Adipocyte (in vitro differentiated cells): ENCODE measurements at regions not wholly inside any gene's neighbourhood (a gene's known extent, or its start where the extent isn't known, plus 50 kb on each side); places are given as distances from the start of the nearest gene placed in this dataset.

ENCODE experiments used
- DNase-seq: peaks from one replicate; pipeline ENCODE4 v3.0.0-alpha.2; 2015; ENCODE audit warnings: low read depth
- H3K27me3 ChIP-seq: replicated peaks from 2 replicates; pipeline ENCODE4 v1.7.0; 2013; ENCODE audit warnings: mild to moderate bottlenecking, low read length, moderate library complexity; ENCODE audit not compliant: control insufficient read depth, insufficient read depth
- H3K36me3 ChIP-seq: 2 replicates; pipeline ENCODE4 v1.7.0; 2013; ENCODE audit warnings: low read length, mild to moderate bottlenecking, moderate library complexity; ENCODE audit not compliant: control insufficient read depth, insufficient read depth, severe bottlenecking
- H3K4me1 ChIP-seq: 2 replicates; pipeline ENCODE4 v1.7.0; 2013; ENCODE audit warnings: mild to moderate bottlenecking, low read length, moderate library complexity; ENCODE audit not compliant: control insufficient read depth, insufficient read depth
- H3K4me3 ChIP-seq: 2 replicates; pipeline ENCODE4 v1.7.0; 2013; ENCODE audit warnings: mild to moderate bottlenecking, low read length, moderate library complexity
- H3K9ac ChIP-seq: 2 replicates; pipeline ENCODE4 v1.7.0; 2013; ENCODE audit warnings: mild to moderate bottlenecking, low read length, moderate library complexity
- H3K9me3 ChIP-seq: 2 replicates; pipeline ENCODE4 v1.7.0; 2013; ENCODE audit warnings: mild to moderate bottlenecking, low read length, moderate library complexity; ENCODE audit not compliant: control insufficient read depth

GRCh38 chr1:198934426-198934825 lies 295.6 kb downstream of the PTPRC start:
- H3K9ac ChIP-seq: peak overlapping the region; percentile 79

DNA sequence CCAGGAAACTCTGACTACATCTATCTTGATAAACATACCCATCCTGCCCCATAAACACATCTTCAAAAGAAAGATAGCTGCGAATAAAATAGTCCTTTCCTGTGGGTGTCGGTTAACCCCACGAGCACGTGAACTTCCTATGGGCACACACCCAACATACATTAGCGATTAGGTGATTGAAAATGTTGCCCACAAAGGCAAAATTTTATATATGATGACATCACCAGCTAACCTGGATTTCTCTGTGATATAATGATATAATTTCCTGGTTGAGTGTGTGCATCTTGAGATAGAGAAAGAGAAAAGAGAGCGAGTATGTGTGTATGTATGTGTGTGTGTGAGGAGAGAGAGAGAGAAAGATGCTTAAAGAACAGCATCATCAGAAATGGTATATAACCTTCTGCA lies 296.1 kb downstream of the PTPRC start:
- Histone ChIP-seq H3K9me3 (no peaks in the 10 kb centered on the region), H3K9ac (peak overlapping the region; percentile 79), H3K27me3 (no peaks in the 10 kb centered on the region), H3K4me3 (peak overlapping the region; percentile 90), H3K4me1 (peaks cover 28% of the 10 kb centered on the region), H3K36me3 (no peaks in the 10 kb centered on the region)
- peak; percentile 64 for DNase-seq

More at GRCh38 chr1:198934426-198934825, 295.6 kb downstream of the PTPRC start:
- Histone ChIP-seq H3K27me3 (no peaks in the 10 kb centered on the region), H3K4me1 (peaks cover 30% of the 10 kb centered on the region), H3K4me3 (peak overlapping the region; percentile 90), H3K36me3 (no peaks in the 10 kb centered on the region), H3K9me3 (no peaks in the 10 kb centered on the region)
- DNase-seq: no peak

GRCh38 chr1:198935306-198935921 lies 296.6 kb downstream of the PTPRC start:
- H3K9me3 ChIP-seq: no peaks in the 10 kb centered on the region
- H3K36me3 ChIP-seq: no peaks in the 10 kb centered on the region
- peak; percentile 96 for DNase-seq
- peaks cover 23% of the 10 kb centered on the region for H3K4me1 ChIP-seq
- peak overlapping the region; percentile 79 for H3K9ac ChIP-seq
- H3K4me3 ChIP-seq: peak overlapping the region; percentile 90
- no peaks in the 10 kb centered on the region for H3K27me3 ChIP-seq

DNA sequence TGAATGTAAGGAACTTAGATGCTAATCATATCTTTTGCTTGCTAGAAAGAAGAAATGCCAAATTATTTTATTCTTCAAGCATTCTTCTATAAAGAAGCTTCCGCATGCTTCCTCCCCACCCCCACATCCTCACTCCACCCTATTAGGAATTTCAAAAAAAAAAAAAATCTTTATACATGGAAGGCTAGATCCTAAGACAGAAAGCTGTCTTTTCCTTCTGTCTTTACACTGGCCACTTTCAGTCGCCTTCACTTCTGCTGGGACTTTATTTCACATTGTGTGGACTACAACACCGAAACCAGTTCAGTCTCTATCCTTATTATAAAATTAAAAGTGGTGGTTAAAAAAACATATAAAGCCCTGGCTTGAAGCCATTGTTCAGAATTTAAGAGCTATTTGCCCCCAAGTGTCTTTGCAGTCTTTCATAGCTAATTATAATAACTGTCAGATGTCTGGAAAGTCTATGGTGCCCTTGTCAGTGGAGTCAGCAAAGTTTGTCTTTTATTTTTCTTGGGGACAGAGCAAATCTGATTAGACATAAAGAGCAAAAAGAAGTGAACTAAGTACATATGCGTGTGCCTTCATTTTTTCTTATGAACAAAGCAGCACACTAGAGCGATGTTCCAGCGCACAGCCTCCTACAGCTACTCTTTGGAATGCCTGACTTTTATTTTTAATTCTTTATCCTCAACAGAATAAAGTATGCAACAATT lies 297.7 kb downstream of the PTPRC start:
- Histone ChIP-seq H3K36me3 (no peaks in the 10 kb centered on the region), H3K4me3 (peak overlapping the region; percentile 90), H3K27me3 (no peaks in the 10 kb centered on the region), H3K4me1 (peaks cover 20% of the 10 kb centered on the region), H3K9me3 (no peaks in the 10 kb centered on the region), H3K9ac (peak overlapping the region; percentile 79)
- peak; percentile 76 for DNase-seq

GRCh38 chr1:198937231-198938031 lies 298.6 kb downstream of the PTPRC start:
- H3K4me3 ChIP-seq: peak overlapping the region; percentile 90
- H3K4me1 ChIP-seq: peaks cover 17% of the 10 kb centered on the region
- DNase-seq: peak; percentile 94

DNA sequence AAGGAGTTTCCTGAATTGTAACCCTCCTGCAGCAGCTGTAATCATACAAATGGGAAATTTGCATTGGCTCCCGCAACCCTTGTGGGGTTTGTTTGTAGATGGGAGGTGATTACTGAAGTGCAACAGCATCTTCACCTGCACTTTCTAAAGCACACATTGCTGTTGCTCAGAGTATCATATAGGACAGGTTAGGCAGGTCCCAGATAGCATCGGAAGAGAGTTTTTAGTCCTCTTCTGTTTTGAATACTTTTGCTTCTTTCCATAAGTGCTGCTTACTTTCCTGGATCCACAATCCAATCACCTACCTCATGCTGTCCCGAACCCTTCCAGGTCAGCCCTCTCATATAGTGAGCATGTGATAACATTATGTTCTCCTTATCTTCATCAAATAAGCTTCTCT lies 300.4 kb downstream of the PTPRC start:
- DNase-seq: no peak
- Histone ChIP-seq H3K9me3 (no peaks in the 10 kb centered on the region), H3K27me3 (no peaks in the 10 kb centered on the region), H3K36me3 (no peaks in the 10 kb centered on the region), H3K4me1 (peaks cover 11% of the 10 kb centered on the region), H3K4me3 (no peak overlapping the region), H3K9ac (no peak overlapping the region)

More at GRCh38 chr1:198937231-198938031, 298.6 kb downstream of the PTPRC start:
- Histone ChIP-seq H3K36me3 (no peaks in the 10 kb centered on the region), H3K9ac (peak overlapping the region; percentile 79), H3K27me3 (no peaks in the 10 kb centered on the region), H3K9me3 (no peaks in the 10 kb centered on the region)

DNA sequence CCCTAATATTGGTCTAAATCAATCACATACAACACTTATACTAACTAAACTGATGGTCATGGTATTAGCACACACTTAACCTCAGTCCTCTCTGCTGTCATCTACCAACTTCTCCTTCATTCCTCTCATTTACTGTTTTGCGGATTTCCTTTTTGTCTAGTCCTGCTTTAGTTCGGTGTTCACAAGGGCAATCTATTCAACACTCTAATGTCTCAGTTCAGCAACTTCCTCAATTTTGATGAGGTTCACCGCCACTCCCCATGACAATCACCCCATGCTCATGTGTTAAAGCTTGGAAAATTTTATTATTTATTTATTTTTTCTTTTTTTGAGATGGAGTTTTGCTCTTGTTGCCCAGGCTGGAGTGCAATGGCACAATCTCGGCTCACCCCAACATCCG lies 301.1 kb downstream of the PTPRC start:
- H3K4me3 ChIP-seq: no peak overlapping the region
- no peaks in the 10 kb centered on the region for H3K9me3 ChIP-seq
- H3K9ac ChIP-seq: no peak overlapping the region
- no peak for DNase-seq
- H3K4me1 ChIP-seq: peaks cover 5% of the 10 kb centered on the region
- no peaks in the 10 kb centered on the region for H3K27me3 ChIP-seq
- H3K36me3 ChIP-seq: no peaks in the 10 kb centered on the region

DNA sequence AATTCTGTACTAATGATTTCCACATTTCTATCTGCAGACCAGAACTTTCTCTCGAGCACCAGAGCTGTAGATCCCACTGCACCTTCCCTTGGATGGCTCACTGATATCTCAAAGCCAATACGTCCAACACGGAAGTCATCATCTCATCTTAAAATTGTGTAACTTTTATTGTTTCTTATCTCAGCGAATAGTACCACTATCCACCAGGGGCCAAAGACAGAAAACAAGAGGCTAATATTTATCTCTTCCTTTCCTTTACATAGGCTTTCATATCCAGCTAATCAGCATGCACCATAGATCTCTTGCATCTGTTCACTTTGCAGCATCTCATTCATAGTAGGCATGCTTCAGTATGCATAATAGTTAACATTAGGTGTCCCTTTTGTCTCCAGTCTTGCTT lies 303.6 kb downstream of the PTPRC start:
- H3K9me3 ChIP-seq: no peaks in the 10 kb centered on the region
- no peaks in the 10 kb centered on the region for H3K27me3 ChIP-seq
- H3K9ac ChIP-seq: no peak overlapping the region
- DNase-seq: no peak
- H3K36me3 ChIP-seq: no peaks in the 10 kb centered on the region
- no peak overlapping the region for H3K4me3 ChIP-seq
- no peaks in the 10 kb centered on the region for H3K4me1 ChIP-seq

- Histone ChIP-seq H3K9ac (no peak overlapping the region), H3K27me3 (no peaks in the 10 kb centered on the region), H3K4me1 (no peaks in the 10 kb centered on the region), H3K4me3 (no peak overlapping the region), H3K36me3 (no peaks in the 10 kb centered on the region), H3K9me3 (no peaks in the 10 kb centered on the region)
- no peak for DNase-seq
These were observed 304.8 kb downstream of the PTPRC start for GRCh38 chr1:198943484-198944187.

- Histone ChIP-seq H3K4me1 (no peaks in the 10 kb centered on the region), H3K36me3 (no peaks in the 10 kb centered on the region), H3K9me3 (no peaks in the 10 kb centered on the region), H3K4me3 (no peak overlapping the region), H3K27me3 (no peaks in the 10 kb centered on the region), H3K9ac (no peak overlapping the region)
- DNase-seq: no peak
These were observed 308.6 kb downstream of the PTPRC start for GRCh38 chr1:198947456-198947855.
